Stimulated activated CD8-positive, alpha-beta memory T cell treated with anti-CD3 and anti-CD28 coated beads, Interleukin-2, amount 100 ng/mL, for 1 hour (primary cell): ENCODE measurements at regions not wholly inside any gene's neighbourhood (a gene's known extent, or its start where the extent isn't known, plus 50 kb on each side); places are given as distances from the start of the nearest gene placed in this dataset.

Experiments
- DNase-seq, 2 donors: peaks; one replicate each; pipeline ENCODE4 v3.0.0-alpha.2; 2020; ENCODE audit warnings: low read depth in 2 of 2

GRCh38 chr13:26831336-26831908 is 70.8 kb upstream of the GPR12 start:
- no peak for DNase-seq

GRCh38 chr13:26829716-26830115 is 69.1 kb upstream of the GPR12 start:
- no peak for DNase-seq

GRCh38 chr13:26824581-26824980 is 64.0 kb upstream of the GPR12 start:
- DNase-seq: no peak

DNA sequence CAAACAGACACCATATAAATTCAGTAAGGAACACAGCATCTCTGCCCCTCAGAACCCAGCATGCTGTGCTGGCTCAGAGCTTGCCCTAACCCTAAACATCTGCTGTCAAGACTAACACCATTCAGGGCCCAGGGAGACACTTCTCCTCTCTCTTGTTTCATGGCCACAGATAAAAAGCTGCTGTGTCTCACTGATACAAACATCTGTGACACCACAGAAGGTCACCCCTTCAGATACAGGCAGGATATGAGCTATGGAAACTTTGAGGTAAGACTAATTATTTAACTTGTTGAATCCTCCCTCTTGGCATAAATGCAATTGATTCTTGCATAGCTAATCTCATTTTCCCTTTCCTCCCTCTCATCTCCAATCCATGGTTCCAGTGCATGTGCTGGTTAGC is 61.6 kb upstream of the GPR12 start:
- no peak for DNase-seq

GRCh38 chr13:26821672-26822071 is 61.1 kb upstream of the GPR12 start:
- no peak for DNase-seq

DNA sequence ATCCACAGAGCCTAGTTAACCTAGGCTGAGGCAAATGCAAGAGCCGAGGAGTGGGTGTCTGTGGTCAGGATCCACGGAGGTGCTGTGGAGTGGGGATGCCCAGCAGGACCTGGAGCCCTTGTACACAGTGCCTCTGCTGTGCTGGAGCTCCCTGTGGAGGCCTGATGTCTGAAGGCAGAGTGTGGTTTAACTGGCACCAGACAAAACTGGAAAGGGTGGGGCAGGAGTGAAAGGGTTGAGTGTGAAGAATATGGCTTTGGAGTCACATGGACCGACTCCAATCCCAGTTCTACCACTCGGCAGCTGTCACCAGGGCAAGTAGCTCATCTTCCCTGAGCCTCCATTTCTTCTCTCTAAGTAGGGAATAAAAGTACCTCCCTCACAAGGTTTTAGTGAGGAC is 60.3 kb upstream of the GPR12 start:
- no peak for DNase-seq

DNA sequence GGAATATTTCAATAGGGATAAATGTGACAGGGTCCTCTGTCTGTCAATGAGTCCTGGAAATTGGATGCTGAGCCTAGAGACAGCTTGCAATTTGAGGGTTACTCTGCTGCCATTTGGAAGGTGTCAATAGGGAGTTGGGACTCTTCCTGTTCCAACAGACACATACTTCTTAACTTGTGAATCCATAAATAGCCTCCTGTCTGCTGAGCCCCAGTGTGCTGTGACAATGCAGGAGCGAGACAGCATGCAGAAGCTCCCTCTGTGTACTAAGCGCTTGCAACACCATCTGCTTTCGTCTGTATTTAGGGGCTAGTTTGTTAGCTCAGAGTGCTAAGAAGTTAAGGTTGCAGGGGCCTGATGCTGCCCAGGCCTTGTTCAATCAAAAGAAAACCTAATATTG is 58.5 kb upstream of the GPR12 start:
- DNase-seq: no peak

DNA sequence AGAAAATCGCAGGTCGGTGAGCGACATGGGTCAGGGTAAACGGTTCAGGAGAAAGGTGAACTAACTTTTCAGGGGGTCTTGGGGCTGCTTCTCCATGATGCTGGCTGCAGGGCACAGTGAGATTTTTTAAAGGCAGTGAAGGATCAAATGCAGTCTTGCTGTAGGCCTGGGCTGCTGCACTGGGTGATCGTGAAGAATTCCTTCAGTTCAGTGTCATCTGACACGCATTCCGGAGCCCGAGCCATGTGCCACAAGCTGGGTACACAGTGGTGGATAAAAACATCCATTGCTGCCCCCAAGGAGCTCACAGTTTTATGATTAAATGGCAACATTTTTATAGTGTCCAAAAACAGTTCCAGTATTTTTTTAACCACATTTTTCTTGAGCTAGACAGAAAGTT is 56.3 kb upstream of the GPR12 start:
- DNase-seq: no peak

- no peak for DNase-seq
These were observed 53.4 kb upstream of the GPR12 start for GRCh38 chr13:26813980-26814348.

DNA sequence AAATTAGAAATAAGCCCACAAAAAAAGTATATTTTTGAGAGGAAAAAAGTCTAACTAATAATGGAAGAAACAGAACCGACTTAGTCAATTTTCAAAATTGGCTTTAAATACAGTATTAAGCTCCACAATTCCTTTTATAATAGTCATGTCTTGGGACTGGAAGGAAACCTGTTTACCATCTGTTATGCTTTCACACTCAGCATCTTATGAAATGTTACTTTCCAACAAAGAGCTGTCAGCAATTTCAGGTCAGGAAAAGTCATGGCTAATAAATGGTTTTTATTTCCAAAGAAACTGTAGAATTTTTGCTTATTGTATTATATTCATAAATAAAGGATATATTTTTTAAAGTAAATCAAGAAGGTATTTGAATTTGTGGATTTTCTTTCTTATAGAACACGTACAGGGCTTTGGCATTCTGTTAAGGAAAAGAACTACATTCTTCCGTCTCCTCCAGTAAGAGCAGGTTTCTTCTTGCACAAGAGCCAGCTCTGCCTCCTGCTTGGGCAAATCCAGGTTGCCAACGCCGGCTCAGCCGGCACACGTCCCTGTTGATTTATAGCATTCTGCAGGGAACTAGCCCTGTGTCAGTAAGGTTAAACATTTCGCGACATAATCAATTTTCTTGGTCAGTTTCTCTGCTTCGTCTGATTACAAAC is 52.9 kb upstream of the GPR12 start:
- no peak for DNase-seq

- no peak for DNase-seq
These were observed 51.0 kb upstream of the GPR12 start for GRCh38 chr13:26811581-26811980.
